ENCODE measurements at regions not wholly inside any gene's neighbourhood (a gene's known extent, or its start where the extent isn't known, plus 50 kb on each side); places are given as distances from the start of the nearest gene placed in this dataset.

DNA sequence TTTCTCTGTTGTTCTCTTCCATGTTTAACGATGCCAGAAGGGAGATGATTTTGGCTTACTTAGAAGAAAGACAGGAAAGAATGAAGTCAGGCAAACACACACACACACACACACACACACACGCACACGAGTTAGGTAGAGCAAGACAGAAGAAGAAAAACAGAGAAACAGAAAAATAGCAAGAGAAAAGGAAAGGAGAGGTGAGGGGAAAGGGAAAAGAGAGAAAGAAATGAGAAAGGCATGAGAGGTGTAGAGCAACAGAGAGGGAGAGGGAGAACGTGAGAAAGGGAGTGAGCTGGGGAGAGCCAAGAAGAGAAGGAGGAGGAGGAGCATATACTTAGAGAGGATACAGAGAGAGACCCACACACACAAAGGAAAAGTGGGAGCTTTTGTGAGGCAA lies 385.3 kb downstream of the DOK5 start:
- POLR2A ChIA-PET, result no interaction called here
- no peak overlapping the region for H3K27ac Mint-ChIP-seq (ENCODE audit: unreplicated experiment)
- intact Hi-C loops (cut with micrococcal nuclease; ENCODE audit: unreplicated experiment), result no loop called here
- no peaks in the 10 kb centered on the region for H3K4me1 Mint-ChIP-seq (ENCODE audit: low read depth, unreplicated experiment)
- CTCF ChIA-PET, result no interaction called here
- H3K9me3 Mint-ChIP-seq (ENCODE audit: unreplicated experiment), result no peaks in the 10 kb centered on the region
- H3K4me1 ChIP-seq, result no peaks in the 10 kb centered on the region
- DNase-seq, result no peak
- H3K36me3 ChIP-seq (ENCODE audit: control insufficient read depth, insufficient read depth, low read length), result no peaks in the 10 kb centered on the region
- BruUV-seq (replicated peaks), result no TSS peak
- peaks cover 13% of the 10 kb centered on the region for H3K27me3 Mint-ChIP-seq (ENCODE audit: insufficient read depth, unreplicated experiment)
- no peaks in the 10 kb centered on the region for H3K9me3 ChIP-seq
- H3K4me3 ChIP-seq (ENCODE audit: low read depth, low read length), result no peak overlapping the region
- no peaks in the 10 kb centered on the region for H3K27me3 ChIP-seq (replicated peaks; ENCODE audit: control insufficient read depth, insufficient read depth, low read length)
- TF ChIP-seq, protein P1, sequence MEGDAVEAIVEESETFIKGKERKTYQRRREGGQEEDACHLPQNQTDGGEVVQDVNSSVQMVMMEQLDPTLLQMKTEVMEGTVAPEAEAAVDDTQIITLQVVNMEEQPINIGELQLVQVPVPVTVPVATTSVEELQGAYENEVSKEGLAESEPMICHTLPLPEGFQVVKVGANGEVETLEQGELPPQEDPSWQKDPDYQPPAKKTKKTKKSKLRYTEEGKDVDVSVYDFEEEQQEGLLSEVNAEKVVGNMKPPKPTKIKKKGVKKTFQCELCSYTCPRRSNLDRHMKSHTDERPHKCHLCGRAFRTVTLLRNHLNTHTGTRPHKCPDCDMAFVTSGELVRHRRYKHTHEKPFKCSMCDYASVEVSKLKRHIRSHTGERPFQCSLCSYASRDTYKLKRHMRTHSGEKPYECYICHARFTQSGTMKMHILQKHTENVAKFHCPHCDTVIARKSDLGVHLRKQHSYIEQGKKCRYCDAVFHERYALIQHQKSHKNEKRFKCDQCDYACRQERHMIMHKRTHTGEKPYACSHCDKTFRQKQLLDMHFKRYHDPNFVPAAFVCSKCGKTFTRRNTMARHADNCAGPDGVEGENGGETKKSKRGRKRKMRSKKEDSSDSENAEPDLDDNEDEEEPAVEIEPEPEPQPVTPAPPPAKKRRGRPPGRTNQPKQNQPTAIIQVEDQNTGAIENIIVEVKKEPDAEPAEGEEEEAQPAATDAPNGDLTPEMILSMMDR (IDR thresholded peaks at IDR 0.05; ENCODE audit: insufficient read depth in 1 of 2, low read depth in 1 of 2, low read length in 1 of 2, severe bottlenecking in 1 of 2, unreplicated experiment in 1 of 2), result no peak
- no peaks in the 10 kb centered on the region for H3K36me3 Mint-ChIP-seq (ENCODE audit: insufficient read depth, unreplicated experiment)
- H3K4me3 Mint-ChIP-seq (ENCODE audit: unreplicated experiment), result no peak overlapping the region

DNA sequence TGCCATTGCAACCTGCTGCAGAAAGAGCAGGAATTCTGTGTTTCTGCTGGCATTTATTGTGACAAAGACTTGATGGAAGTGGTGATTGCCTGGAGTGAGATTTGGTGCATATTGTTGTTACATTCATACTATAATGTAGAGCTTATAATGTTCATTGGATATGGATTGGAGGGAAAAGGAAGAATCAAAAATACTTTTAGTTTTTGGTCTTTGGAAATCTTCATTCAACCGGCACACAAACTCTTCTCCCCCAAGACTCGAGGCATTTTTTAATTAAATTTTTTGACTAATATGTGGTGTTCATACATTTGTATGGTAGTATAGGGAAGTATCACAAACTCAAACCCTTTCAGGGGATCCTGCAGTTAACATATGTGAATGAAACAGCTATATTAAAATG lies 380.8 kb downstream of the DOK5 start:
- H3K4me3 Mint-ChIP-seq (ENCODE audit: unreplicated experiment), result no peak overlapping the region
- BruUV-seq (replicated peaks), result no TSS peak
- intact Hi-C loops (cut with micrococcal nuclease; ENCODE audit: unreplicated experiment), result no loop called here

DNA sequence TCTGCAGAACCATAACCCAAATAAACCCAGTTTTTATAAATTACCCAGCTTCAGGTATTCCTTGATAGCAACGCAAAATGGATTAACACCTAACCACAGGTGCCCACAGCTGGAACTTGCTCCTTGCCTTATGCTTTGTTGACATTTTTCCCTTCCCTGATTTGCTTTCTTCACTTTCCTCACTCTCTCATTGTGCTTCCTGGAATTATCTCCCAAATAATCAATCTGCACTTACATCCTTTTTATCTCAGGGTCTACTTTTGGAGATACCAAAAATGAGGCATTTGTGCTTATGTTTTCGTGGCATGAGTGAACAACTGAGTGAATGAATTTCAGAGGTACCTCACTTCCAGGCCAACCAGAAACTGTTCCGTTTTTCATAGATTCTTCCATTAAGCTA lies 374.3 kb downstream of the DOK5 start:
- POLR2A ChIA-PET, result no interaction called here
- CTCF ChIA-PET, result no interaction called here
- no peak for DNase-seq
- H3K27ac Mint-ChIP-seq (ENCODE audit: unreplicated experiment), result no peak overlapping the region
- no TSS peak for BruUV-seq (replicated peaks)
- peaks cover 26% of the 10 kb centered on the region for H3K27me3 Mint-ChIP-seq (ENCODE audit: insufficient read depth, unreplicated experiment)
- no peaks in the 10 kb centered on the region for H3K4me1 ChIP-seq
- no peaks in the 10 kb centered on the region for H3K36me3 Mint-ChIP-seq (ENCODE audit: insufficient read depth, unreplicated experiment)
- H3K9me3 ChIP-seq, result no peaks in the 10 kb centered on the region
- H3K4me3 ChIP-seq (ENCODE audit: low read depth, low read length), result no peak overlapping the region
- no peaks in the 10 kb centered on the region for H3K27me3 ChIP-seq (replicated peaks; ENCODE audit: control insufficient read depth, insufficient read depth, low read length)
- intact Hi-C loops (cut with micrococcal nuclease; ENCODE audit: unreplicated experiment), result no loop called here
- no peaks in the 10 kb centered on the region for H3K9me3 Mint-ChIP-seq (ENCODE audit: unreplicated experiment)
- TF ChIP-seq, protein P1 (IDR thresholded peaks at IDR 0.05; ENCODE audit: insufficient read depth in 1 of 2, low read depth in 1 of 2, low read length in 1 of 2, severe bottlenecking in 1 of 2, unreplicated experiment in 1 of 2), result no peak
- H3K4me3 Mint-ChIP-seq (ENCODE audit: unreplicated experiment), result no peak overlapping the region
- H3K4me1 Mint-ChIP-seq (ENCODE audit: low read depth, unreplicated experiment), result no peaks in the 10 kb centered on the region
- no peaks in the 10 kb centered on the region for H3K36me3 ChIP-seq (ENCODE audit: control insufficient read depth, insufficient read depth, low read length)

More for the DNA sequence above, 380.8 kb downstream of the DOK5 start:
- ChIA-PET CTCF (no interaction called here), POLR2A (no interaction called here)
- Histone ChIP-seq H3K27me3 (replicated peaks; ENCODE audit: control insufficient read depth, insufficient read depth, low read length) (no peaks in the 10 kb centered on the region), H3K9me3 (no peaks in the 10 kb centered on the region), H3K4me1 (no peaks in the 10 kb centered on the region), H3K36me3 (ENCODE audit: control insufficient read depth, insufficient read depth, low read length) (no peaks in the 10 kb centered on the region), H3K4me3 (ENCODE audit: low read depth, low read length) (no peak overlapping the region)
- peaks cover 22% of the 10 kb centered on the region for H3K27me3 Mint-ChIP-seq (ENCODE audit: insufficient read depth, unreplicated experiment)
- DNase-seq, result no peak
- H3K9me3 Mint-ChIP-seq (ENCODE audit: unreplicated experiment), result no peaks in the 10 kb centered on the region
- TF ChIP-seq, protein P1 (IDR thresholded peaks at IDR 0.05; ENCODE audit: insufficient read depth in 1 of 2, low read depth in 1 of 2, low read length in 1 of 2, severe bottlenecking in 1 of 2, unreplicated experiment in 1 of 2), result no peak
- H3K4me1 Mint-ChIP-seq (ENCODE audit: low read depth, unreplicated experiment), result no peaks in the 10 kb centered on the region
- no peaks in the 10 kb centered on the region for H3K36me3 Mint-ChIP-seq (ENCODE audit: insufficient read depth, unreplicated experiment)
- no peak overlapping the region for H3K27ac Mint-ChIP-seq (ENCODE audit: unreplicated experiment)

All from Caco-2 (cell line).